NCI-H128 (cell line): ENCODE measurements at regions not wholly inside any gene's neighbourhood (a gene's known extent, or its start where the extent isn't known, plus 50 kb on each side); places are given as distances from the start of the nearest gene placed in this dataset.

ENCODE experiments used
- DNase-seq: peaks from one replicate; lab custom pipeline; 2025; ENCODE audit not compliant: unreplicated experiment; lab: John Stamatoyannopoulos, UW

GRCh38 chr2:145356056-145356455 lies 836.1 kb upstream of the ZEB2 start:
- no peak for DNase-seq

GRCh38 chr2:145352484-145352883 lies 832.6 kb upstream of the ZEB2 start:
- DNase-seq = no peak

- DNase-seq = no peak
Measured at GRCh38 chr2:145351864-145352425, 832.0 kb upstream of the ZEB2 start.

GRCh38 chr2:145350011-145350410 lies 830.1 kb upstream of the ZEB2 start:
- DNase-seq = no peak

- no peak for DNase-seq
Measured at GRCh38 chr2:145344076-145344724, 824.3 kb upstream of the ZEB2 start.

GRCh38 chr2:145343287-145343686 lies 823.4 kb upstream of the ZEB2 start:
- no peak for DNase-seq

GRCh38 chr2:145341536-145341935 lies 821.6 kb upstream of the ZEB2 start:
- DNase-seq = no peak

- DNase-seq = no peak
Measured at GRCh38 chr2:145339646-145340045, 819.7 kb upstream of the ZEB2 start.

GRCh38 chr2:145332210-145332898 lies 812.4 kb upstream of the ZEB2 start:
- no peak for DNase-seq

- DNase-seq = no peak
Measured at GRCh38 chr2:145329971-145330370, 810.1 kb upstream of the ZEB2 start.

- no peak for DNase-seq
Measured at GRCh38 chr2:145325485-145325884, 805.6 kb upstream of the ZEB2 start.

GRCh38 chr2:145324748-145325147 lies 804.8 kb upstream of the ZEB2 start:
- no peak for DNase-seq

- no peak for DNase-seq
Measured at GRCh38 chr2:145323512-145323911, 803.6 kb upstream of the ZEB2 start.

- DNase-seq = no peak
Measured at GRCh38 chr2:145321344-145321743, 801.4 kb upstream of the ZEB2 start.

GRCh38 chr2:145316496-145316895 lies 796.6 kb upstream of the ZEB2 start:
- DNase-seq = no peak

- DNase-seq = no peak
Measured at GRCh38 chr2:145315053-145315452, 795.1 kb upstream of the ZEB2 start.

- no peak for DNase-seq
Measured at GRCh38 chr2:145314119-145314633, 794.3 kb upstream of the ZEB2 start.

- DNase-seq = no peak
Measured at GRCh38 chr2:145305889-145306288, 786.0 kb upstream of the ZEB2 start.

GRCh38 chr2:145304501-145304900 lies 784.6 kb upstream of the ZEB2 start:
- DNase-seq = no peak

- no peak for DNase-seq
Measured at GRCh38 chr2:145303536-145303935, 783.6 kb upstream of the ZEB2 start.

GRCh38 chr2:145302886-145303285 lies 783.0 kb upstream of the ZEB2 start:
- no peak for DNase-seq

GRCh38 chr2:145302451-145302850 lies 782.5 kb upstream of the ZEB2 start:
- DNase-seq = no peak
